CD4-positive, alpha-beta T cell treated with Interleukin-1 beta for 1 hour (primary cell): ENCODE measurements at regions not wholly inside any gene's neighbourhood (a gene's known extent, or its start where the extent isn't known, plus 50 kb on each side); places are given as distances from the start of the nearest gene placed in this dataset.

Experiments used
- DNase-seq, 2 donors: peaks; one replicate each; pipeline ENCODE4 v3.0.0-alpha.2; 2020 to 2022

DNA sequence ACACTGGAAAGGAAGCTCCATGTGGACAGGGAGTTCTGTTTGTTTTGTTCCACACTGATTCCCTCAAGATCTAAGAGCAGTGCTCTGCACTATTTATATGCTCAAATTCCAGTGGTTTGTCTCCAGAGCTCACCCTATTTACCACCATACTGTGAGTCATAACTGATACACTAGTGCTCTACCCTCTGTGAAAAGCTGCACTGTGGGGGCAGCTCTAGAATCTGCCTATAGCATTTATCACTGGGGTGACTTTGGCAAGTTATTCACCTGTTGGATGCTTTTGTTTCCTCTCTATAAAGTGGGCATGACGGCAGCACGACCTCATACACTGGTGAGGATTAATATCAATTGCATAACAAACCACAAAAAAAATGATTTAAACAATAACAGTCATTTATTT lies 307.8 kb downstream of the NR2F1-AS1 start:
- DNase-seq = no peak

GRCh38 chr5:93272108-93272507 lies 308.9 kb downstream of the NR2F1-AS1 start:
- DNase-seq = no peak

GRCh38 chr5:93267736-93268135 lies 313.3 kb downstream of the NR2F1-AS1 start:
- DNase-seq = no peak

DNA sequence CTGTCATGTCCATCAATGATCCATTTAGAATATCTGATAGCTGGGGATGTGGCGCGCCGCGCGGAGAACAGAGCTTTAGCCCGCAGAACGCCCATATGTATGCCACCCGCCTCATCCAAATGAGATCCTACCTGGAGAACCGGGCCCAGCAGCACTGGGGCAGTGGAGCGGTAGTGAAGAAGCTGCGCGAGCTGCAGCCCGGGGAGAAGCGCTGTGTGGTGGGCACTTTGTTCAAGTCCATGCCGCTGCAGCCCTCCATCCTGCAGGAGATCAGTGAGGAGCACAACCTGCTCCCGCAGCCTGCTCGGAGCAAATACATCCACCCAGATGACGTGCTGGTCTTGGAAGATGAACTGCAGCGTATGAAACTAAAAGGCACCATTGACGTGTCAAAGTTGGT lies 313.7 kb downstream of the NR2F1-AS1 start:
- no peak for DNase-seq

DNA sequence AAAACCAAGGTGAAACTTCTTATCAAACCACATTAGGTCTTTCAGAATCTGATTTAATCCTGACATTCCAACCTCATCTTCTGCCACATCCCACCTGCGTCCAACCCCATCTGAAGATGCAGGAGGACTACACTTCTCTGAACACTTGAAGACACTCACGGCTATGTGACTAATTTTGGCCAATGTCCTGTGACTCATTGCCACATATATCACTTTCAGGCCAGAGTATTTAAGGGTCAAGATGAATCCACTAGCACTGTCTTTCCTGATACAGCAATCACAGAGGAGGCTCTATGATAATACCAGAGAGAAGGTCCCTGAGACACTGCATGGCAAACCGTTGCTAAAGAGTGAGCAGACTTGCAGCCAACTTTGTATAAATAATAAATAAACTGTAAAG lies 323.4 kb downstream of the NR2F1-AS1 start:
- no peak for DNase-seq

GRCh38 chr5:93255796-93256195 lies 325.2 kb downstream of the NR2F1-AS1 start:
- DNase-seq = no peak

GRCh38 chr5:93252165-93252564 lies 328.9 kb downstream of the NR2F1-AS1 start:
- no peak for DNase-seq

DNA sequence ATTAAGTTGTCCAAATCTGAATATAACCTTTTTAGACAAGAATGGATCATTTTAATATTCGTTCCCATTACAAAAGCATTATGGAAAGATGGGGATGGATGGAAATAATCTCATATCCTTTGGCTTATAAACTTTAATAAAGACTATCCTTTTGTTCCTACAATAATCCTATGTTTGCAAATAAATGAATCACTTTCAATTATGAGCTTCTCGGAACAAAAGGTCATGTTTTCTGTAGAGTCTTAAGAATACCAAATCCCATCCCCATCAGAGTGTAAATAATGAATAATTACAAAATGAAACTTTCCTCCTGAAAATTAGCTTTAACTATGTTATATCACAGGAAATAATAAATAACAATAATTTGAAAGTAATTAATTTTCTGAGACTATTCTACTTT lies 329.7 kb downstream of the NR2F1-AS1 start:
- DNase-seq = no peak

GRCh38 chr5:93250424-93250823 lies 330.6 kb downstream of the NR2F1-AS1 start:
- no peak for DNase-seq

- DNase-seq = no peak
Measured at GRCh38 chr5:93249651-93250289, 331.2 kb downstream of the NR2F1-AS1 start.

DNA sequence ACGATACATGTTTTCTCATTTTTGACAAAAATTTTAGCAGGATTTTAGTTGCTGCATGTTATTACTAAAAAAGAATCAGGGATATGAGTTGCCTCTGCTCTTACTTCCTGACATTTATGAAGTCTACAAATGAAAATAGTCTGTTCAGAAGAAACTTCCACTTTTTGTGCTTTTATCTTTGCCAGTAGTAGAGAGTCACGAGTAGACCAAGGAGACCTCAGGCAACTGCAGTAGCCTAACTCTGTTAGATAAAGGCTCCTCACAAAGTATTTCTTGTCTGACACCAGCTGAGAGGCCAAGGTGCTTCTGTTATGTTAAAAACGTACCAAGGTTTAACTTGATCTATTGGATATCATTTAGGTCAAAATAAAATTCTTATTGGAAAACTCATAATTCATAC lies 333.9 kb downstream of the NR2F1-AS1 start:
- DNase-seq = no peak

GRCh38 chr5:93246090-93246855 lies 334.7 kb downstream of the NR2F1-AS1 start:
- DNase-seq = no peak

GRCh38 chr5:93245226-93245625 lies 335.8 kb downstream of the NR2F1-AS1 start:
- no peak for DNase-seq

DNA sequence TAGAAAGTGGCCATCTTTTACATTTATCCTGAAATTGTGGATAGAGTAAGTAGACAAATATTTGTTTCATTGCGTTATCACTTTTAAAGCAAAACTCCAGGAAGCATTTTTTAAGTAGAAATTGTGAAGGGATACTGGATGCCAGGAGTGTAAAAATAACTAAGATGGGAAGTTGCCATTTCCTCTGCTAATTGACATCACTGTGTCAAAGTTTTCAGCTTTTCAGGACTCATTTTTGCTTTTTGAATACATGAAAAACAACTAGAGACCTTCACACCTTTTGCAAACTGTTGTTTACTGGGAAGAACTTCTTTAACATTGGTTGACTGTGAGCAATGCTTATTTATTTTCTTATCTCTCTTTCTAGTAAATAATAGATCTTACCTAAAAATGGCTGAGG lies 337.5 kb downstream of the NR2F1-AS1 start:
- DNase-seq = no peak

- DNase-seq = no peak
Measured at GRCh38 chr5:93240228-93240834, 340.7 kb downstream of the NR2F1-AS1 start.

DNA sequence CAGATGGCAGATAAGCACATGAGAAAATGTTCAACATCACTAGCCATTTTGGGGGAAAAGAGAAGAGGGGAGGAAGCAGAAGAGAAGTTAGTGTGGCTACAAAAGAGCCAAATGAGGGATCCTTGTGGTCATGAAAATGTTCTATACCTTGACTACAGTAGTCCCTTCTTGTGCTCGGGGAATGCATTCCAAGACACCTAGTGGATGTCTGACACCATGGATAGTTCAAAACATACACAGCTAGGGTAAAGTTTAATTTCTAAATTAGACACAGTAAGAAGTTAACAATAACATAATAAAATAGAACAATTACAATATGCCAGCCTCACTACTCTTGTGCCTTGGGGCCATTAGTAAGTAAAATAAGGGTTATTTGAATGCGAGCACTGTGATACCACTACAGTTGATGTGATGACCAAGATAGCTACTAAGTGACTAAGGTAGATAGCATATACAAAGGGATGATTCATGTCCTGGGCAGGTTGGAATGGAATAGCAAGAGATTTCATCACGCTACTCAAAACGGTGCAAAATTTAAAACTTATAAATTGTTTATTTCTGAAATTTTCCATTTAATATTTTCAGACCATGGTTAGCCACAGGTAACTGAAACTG lies 344.1 kb downstream of the NR2F1-AS1 start:
- no peak for DNase-seq

DNA sequence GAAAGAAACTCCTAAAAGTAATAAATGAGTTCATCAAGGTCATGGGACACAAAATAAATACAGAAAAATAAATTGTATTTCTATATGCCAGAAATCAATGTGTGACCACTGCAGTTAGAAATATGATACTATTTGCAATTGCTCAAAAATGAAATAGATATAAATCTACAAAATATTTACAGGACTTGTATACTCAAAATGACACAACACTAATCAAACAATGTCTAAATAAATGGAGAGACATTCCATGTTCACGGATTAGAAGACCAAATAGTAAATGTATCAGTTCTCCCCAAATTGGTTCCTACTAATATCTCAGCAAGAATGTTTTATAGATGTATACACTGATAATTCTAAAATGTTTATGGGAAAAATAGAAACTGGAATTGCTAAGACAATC lies 345.3 kb downstream of the NR2F1-AS1 start:
- DNase-seq = no peak

- no peak for DNase-seq
Measured at GRCh38 chr5:93226202-93226735, 354.8 kb downstream of the NR2F1-AS1 start.

GRCh38 chr5:93225748-93226147 lies 355.3 kb downstream of the NR2F1-AS1 start:
- no peak for DNase-seq

GRCh38 chr5:93224624-93225023 lies 356.4 kb downstream of the NR2F1-AS1 start:
- DNase-seq = no peak

DNA sequence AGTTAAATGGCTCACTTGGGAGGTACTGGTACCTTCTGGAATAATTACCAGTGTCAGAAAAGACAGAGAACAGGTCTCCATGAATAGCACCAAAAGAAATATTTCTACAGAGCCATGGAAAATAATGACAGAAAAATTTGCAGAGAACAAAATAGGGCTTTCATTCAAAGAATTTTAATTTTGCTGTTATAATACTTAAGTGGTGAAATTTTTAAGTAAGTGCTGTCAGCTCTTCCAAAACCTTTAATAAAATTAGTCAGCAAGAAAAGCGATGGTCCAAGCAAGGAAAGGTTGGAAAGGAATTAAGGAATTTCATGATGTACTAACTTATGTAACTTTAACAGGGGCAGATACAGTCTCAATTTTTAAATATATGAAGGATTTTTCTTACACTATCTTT lies 359.2 kb downstream of the NR2F1-AS1 start:
- DNase-seq = no peak

DNA sequence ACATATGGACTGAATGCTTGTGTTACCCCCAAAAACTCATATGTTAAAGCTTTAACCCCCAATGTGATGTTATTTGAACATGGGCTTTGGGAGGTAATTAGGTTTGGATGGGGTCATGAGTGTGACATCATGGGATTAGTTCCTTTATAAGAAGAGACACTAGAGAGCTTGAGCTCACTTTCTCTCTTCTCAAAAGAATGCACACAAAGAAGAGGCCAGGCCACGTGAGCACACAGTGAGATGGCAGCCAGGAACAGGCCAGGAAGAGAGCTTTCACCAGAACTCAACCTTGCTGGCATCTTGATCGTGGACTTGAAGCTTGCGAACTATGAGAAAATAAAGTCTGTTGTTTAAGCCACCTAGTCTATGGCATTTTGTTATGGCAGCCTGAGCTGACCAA lies 360.6 kb downstream of the NR2F1-AS1 start:
- no peak for DNase-seq

GRCh38 chr5:93219641-93220145 lies 361.3 kb downstream of the NR2F1-AS1 start:
- no peak for DNase-seq
